GM21515 (cell line): ENCODE measurements at regions not wholly inside any gene's neighbourhood (a gene's known extent, or its start where the extent isn't known, plus 50 kb on each side); places are given as distances from the start of the nearest gene placed in this dataset.
"Not testable (repeated sequence)": the region's sequence is repeated elsewhere in the genome, so short reads cannot be mapped to it uniquely, and the experiment has no call there.

ENCODE experiments used
- ATAC-seq: cut with Tn5 transposase; IDR thresholded peaks from one replicate; pipeline ENCODE4 v1.9.1; 2021; ENCODE audit not compliant: unreplicated experiment

DNA sequence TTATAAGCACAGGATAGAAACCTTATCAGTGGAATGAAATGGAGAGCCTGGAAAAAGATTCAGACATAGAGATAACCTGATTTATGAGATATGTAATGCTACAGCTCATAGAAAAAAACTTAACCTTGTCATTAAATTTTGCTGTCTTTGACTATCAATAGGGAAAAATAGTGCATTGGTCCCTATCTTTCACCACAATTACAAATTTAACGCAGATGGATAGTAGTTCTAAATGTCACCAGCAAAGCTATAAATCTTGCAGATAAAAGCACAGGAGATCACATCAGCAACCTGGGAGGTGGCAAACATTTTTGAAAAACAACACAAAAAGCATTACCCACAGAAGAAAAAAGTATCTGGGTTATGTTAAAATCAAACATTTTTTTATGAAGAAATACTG is 831.6 kb downstream of the BRINP3 start:
- no peak for ATAC-seq

DNA sequence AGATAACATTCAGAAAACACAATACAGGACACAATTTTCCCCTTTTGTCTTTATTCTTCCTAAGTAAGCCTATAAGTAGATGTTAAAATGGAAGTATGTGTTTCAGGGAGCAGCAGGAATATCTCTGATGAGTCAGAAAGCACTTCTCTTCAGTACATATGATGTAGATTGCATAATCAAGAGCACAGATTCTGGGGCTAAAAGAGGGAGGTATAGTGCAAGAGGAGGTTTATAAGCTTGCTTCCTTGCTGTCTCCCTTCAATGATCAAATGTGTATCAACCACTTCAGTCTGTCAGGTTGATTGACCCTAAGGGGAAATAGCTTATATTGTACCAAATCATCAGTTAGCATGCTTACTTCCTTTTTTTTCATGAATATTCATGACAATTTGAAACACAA is 822.8 kb downstream of the BRINP3 start:
- ATAC-seq = no peak

DNA sequence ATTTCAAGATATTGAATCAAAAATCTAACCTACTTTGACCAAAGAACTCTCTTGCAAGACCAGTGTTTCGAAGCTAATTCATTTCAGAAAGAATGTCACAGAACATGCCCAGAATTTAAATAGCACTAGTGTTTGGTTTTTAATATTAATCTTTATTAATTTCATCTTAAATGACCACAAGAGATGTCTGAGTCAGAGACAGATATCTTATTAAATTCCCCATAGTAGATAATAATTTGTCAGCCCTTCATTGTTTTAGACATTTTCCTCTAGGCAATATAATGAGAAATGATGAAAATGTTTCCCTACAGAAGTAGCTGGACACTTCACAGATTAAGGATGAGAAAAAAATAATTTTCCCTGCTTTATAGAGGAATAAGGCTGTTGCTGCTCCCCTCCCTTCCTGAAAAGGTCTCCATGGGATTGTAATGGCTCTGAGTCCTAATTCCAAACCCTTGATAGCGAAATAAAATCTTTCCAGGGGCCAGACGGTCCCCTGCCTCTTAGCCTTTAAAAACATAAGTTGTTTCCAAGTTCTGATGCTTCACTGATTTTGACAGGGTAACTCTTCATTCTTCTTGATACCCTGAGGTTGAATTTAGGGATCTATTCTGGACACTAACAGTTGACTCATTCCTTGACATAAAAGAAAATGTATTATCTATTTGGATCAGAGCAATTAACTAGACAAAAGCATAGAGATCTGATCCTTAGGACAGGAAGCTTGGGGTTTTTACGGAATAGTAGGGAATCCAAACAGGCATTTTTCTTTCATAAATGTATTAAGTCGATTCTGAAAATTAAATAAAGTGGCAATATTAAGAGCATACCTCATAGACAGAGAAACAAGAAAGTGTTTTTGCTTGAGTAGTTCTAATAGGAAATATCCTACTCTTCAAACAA is 820.8 kb downstream of the BRINP3 start:
- no peak for ATAC-seq

DNA sequence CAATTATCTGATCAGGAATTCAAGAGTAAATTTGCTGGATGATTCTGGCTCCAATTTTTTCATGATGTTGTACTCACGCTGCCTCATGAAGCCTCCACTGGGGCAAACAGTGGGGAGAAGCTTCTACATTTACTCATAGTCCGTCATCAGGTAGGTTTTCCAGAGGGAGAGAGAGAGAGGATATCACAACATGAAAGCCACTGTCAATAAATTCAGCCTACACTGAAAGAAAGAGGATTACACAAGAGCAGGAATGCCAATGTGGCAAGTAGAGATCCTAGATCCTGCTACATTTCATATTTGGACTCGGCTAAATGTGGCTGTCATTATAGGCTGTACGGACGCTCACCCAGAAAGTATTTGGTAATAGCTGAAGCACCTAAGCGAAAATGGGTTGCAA is 819.9 kb downstream of the BRINP3 start:
- ATAC-seq = no peak

DNA sequence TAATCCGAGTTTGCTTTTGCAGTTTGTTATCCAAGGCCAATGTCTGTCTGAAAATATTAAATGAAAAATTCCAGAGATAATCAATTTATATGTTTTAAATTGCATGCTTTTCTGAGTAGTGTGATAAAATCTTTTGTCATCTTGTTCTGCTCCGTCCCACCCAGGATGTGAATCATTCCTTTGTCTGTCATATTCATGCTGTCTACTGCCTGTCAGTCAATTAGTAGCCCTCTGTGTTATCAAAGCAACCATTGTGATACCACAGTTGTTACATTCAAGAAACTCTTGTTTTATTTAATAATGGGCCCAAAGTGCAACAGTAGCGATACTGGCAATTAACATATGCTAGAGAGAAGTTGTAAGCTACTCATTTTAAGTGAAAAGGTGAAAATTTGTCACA is 819.3 kb downstream of the BRINP3 start:
- ATAC-seq = no peak

DNA sequence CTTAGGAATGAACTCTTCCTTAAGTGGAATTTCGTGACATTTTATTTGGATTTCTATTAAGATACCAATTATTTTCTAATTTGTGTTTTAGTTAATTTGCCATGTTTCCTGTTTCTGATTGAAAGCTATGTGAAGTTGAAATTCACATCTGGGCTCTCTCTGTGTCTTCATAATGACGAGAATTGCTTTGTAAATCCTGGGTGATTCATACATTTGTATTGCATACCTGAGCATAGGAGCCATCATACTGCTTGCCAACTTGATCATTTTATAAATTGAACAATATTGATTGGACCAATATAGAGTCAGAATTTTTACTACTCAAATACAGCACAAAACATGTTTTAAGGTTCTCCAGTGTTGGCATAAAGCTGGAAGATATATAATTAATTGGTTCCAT is 817.9 kb downstream of the BRINP3 start:
- no peak for ATAC-seq

DNA sequence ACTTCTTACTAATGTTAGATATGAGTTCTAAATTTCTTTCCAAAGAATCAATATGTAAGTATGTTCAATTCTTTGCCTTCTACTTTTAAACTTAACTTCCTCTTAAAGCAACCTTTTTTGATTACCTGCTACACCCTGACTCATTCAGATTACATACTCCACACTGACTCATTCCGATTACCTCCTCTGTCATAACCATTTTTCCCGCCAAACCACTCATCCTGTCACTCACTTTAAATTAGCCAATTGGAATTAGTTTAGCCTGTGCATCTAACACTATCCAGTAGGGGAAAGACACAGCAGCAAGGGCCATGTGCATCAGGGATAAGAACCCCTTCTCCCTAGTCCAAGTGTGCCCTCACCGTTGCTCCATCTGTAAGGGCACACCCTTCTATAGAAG is 815.5 kb downstream of the BRINP3 start:
- no peak for ATAC-seq

DNA sequence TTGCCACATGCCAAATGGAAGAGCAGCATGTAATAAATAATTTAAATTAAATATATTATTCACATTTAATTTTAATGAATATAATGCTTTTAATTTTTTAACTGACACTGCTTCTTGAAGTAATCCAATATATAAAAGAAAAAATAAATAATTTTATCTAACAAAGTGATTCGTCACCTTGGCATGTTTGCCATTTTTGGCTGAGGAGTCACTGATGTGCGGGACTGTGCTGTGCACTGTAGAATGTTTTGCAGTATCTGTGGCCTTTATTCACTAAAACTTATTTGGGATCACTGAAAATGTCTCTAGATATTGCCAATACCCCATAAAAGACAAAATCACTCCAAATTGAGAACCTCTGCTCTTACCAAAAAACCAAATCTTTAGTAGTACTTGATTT is 807.8 kb downstream of the BRINP3 start:
- no peak for ATAC-seq

DNA sequence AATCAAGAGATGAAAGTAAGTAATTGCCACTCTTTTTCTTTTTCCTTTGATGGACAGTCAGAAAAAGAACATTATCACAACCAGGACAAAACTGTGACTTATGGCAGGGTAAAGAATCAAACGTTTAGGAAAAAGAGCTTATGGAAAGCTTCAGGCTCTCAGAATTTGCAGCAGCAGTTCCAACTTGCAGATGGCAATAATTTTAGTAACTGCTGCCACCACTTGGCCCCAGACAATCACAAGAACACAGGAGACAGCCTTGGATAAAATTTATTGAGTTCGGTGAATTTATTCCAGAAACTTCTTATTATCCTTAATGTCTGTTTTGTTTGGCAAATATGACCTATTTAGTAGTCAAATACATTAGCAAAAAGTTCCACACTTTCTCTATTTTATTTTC is 804.4 kb downstream of the BRINP3 start:
- no peak for ATAC-seq

DNA sequence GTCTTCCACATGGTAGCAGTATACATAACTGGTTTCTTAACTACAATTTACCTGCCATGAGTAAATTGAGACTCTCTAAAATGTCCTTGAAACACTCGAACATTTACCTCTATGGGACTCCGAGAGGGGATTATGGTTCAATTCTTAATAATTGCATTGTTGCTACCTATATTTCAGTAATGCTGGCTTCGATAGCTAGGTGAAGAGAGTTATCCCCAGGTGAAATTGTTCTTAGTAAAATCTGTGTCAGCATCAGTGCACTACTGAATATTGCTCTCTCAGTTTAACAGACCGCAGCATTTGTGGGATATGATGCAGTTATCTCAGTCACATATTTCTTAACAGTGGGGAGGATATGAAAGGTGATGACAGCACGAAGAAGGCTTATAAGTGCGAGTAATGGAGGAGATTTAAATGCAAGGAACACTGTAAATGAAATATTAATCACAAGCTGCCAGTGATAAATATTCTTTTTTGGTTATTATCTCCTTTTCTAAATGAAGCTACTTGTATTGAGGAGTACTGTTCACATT is 801.9 kb downstream of the BRINP3 start:
- no peak for ATAC-seq

DNA sequence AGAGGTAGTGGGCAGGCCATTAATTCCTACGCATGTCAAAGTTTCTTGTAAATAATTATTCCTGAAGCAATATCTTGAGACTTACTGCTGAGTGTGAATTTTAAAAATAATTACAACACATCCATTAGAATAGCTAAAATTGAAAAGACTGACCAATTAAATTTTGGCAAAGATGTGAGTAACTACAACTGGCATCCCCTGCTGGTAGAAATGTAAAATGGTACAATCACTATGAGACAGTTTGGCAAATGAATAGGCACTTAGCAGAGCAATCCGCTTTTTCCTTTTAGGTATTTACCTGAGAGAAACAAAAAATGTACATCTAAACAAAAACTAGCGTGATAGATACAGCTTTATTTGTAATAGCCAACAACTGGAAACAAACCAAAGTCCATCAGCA is 798.9 kb downstream of the BRINP3 start:
- no peak for ATAC-seq

DNA sequence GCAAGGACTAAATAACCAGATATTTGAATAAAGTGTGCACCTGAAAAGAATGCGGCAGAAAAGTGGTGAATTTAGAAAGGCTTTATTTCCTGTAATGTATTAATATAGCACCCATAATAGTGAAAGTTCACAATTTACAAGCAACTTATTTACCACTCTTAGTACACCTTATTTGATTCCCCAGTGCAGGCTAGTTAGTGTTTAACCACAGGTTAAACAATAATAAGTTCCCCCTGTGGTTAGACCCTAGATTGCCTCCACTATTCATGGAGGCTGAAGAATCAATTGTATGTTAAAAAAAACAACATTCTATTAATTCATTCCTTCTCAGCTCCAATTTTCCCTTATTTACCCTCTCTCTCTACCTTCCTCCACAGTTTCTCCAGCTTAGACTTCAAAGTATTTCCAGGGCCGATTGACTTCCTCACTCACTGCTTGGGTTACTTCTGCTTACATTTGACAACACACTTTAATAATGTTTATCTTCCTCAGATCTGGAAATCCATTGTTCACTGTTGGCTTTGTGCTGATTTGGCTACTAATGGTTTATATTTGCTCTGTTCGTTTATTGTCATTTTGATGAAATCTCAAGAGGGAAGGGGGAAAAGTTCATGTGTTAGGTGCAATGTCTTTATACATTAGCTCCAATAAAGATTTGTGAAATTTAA is 796.3 kb downstream of the BRINP3 start:
- no peak for ATAC-seq

DNA sequence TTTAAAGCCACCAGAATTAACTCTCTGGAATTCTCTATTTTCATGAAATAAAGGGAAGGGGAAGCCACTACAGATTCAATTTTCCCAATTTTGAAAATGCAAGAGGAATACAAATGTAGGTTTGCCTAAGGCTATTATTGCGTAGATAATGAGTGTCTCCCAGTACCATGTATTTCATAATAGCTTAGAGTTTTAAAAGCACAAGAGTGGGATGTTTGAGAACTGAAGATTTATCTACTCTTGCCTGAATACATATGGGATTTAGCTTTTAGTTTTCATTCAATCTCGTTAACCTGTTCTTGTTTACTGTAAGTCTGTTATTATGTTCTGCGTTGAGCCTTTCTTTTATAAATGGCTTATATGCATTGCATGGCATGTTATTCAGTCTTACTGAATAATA is 795.1 kb downstream of the BRINP3 start:
- ATAC-seq = no peak

DNA sequence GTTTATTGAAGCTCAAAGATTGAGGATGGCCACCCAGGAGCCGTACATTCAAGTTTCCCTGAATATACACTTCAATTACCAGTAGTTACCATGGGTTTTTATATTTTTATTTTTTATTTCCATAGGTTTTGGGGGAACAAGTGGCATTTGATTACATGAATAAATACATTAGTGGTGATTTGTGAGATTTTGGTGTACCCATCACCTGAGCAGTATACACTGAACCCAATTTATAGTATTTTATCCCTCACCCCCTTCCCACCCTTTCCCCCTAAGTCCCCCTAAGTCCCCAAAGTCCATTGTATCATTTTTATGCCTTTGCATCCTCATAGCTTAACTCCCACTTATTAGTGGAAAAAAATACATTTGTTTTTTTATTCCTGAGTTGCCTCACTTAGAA is 791.4 kb downstream of the BRINP3 start:
- no peak for ATAC-seq

DNA sequence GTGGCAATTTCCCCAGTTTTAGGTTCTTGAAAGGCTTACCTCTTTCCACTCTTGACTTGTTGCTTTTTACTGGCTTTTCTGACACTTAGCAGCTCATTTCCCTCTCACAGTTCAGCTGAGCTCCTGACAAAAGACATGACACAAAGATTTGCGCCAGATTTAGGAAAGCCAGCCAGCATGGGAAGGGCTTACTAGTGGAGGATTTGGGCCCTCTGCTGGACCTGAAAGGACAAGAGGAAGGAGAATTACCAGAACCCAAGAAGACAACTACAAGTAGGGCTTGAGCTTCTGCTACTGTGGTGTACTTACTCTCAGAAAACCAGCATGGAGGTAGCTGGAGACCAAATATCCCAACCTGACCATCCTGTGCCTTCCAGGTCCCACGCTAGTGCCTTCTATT is 784.5 kb downstream of the BRINP3 start:
- no peak for ATAC-seq

DNA sequence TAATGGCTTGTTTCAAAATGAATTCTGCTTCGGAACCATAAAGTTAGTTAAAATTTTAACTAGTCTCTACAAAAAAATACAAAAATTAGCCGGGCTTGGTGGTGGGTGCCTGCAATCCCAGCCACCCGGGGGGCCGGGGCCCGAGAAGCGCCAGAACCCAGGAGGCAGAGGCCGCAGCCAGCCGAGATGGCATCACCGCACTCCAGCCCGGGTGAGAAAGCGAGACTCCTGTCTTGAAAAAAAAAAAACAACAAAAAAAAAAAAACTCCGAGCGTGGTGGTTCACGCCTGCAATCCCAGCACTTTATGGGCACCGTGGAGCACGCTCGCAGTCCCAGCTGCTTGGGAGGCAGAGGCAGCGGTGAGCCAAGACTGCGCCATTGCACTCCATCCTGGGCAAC is 781.4 kb downstream of the BRINP3 start:
- ATAC-seq = no peak

DNA sequence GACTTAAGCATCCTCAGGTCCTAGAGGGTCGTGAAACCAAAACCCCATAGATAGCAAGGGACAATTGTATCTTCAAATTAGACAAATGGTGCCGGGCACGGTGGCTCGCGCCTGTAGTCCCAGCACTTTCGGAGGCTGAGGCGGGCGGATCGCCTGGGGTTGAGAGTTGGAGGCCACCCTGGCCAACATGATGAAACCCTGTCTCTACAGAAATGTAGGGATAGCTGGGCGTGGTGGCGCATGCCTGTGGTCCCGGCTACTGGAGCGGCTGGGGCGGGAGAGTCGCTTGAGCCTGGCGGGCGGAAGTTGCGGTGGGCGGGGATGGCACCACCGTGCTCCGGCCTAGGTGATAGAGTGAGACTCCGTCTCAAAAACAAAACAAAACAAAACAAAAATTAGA is 780.6 kb downstream of the BRINP3 start:
- no peak for ATAC-seq

DNA sequence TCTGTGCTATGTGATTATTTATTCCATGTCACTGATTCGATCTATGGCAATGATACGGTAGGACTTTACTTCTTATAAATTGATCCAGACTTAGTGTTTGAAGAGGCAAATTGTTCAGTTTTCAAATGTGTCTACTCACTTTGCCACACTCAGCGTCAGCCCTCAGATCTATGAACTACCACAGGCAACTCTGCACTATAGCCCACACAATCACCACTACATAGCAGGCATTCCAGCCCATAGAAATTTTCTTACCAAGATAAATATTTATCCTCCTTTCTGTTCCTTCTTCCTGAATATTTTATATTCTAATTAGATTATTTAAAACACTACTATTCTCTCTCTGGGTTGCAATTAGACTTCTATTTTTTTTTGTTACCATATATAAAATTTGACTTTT is 776.1 kb downstream of the BRINP3 start:
- ATAC-seq = no peak

DNA sequence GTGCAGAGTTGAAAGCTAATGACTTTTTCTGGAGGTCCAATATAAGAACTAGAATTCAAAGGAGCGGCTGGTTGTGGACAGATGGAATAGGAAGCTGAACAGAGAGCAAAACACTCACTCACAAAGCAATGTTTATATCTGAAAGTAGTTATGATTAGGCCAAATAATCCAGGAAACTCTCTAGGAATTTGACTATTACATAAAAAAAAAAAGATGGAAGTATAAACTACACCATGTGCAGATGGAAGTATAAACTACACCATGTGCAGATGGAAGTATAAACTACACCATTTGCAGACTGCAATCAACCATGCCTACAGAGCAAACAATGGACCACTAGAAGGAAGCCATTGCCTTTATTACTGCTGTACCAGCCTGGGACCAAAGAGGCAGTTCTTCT is 771.1 kb downstream of the BRINP3 start:
- ATAC-seq = no peak

DNA sequence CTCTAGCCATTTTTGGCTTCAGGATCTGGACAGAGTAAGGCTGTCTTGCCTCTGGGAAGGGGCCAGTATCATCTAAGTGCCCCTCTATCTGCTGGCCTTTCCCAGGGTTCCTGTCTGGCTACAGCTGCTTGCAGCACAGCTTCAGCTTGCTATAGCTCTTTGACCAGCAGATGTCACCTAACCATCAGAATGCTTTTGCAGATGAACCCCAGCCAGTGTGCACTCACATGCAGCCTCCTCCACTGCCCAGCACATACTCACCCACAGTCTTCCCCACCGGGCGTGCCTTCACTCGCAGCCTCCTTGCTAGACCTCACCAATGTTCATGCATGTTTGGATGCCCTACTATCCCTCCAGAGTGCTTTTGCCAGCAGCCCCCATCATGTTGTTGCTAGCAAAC is 769.0 kb downstream of the BRINP3 start:
- ATAC-seq = no peak

DNA sequence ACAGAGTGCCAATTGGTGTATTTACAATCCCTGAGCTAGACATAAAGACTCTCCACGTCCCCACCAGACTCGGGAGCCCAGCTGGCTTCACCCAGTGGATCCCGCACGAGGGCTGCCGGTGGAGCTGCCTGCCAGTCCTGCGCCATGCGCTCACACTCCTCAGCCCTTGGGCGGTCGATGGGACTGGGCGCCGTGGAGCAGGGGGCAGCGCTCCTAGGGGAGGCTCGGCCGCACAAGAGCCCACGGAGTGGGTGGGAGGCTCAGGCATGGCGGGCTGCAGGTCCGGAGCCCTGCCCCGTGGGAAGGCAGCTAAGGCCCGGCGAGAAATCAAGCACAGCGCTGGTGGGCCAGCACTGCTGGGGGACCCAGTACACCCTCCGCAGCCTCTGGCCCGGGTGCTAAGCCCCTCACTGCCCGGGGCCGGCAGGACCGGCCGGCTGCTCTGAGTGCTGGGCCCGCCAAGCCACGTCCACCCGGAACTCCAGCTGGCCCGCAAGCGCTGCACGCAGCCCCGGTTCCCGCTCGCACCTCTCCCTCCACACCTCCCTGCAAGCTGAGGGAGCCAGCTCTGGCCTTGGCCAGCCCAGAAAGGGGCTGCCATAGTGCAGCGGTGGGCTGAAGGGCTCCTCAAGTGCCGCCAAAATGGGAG is 759.4 kb downstream of the BRINP3 start:
- ATAC-seq = not testable (repeated sequence)

DNA sequence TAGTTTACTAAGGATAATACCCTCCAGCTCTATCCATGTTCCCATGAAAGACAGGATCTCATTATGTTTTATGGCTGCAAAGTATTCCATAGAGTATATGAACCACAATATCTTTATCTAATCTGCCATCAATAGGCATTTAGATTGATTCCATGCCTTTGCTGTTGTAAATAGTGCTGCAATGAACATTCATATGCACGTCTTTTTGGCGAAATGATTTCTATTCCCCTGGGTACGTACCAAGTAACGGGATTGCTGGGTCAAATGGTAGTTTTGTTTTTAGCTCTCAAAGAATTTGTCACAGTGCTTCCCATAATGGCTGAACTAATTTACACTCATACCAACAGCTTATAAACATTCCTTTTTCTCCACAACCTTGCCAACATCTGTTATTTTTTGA is 750.9 kb downstream of the BRINP3 start:
- ATAC-seq = no peak
